Effector CD8-positive, alpha-beta T cell (primary cell): ENCODE measurements at regions not wholly inside any gene's neighbourhood (a gene's known extent, or its start where the extent isn't known, plus 50 kb on each side); places are given as distances from the start of the nearest gene placed in this dataset.
"Not testable (repeated sequence)": the region's sequence is repeated elsewhere in the genome, so short reads cannot be mapped to it uniquely, and the experiment has no call there.

Experiments
- DNase-seq: peaks from one replicate; lab custom pipeline; 2025; lab: John Stamatoyannopoulos, UW

DNA sequence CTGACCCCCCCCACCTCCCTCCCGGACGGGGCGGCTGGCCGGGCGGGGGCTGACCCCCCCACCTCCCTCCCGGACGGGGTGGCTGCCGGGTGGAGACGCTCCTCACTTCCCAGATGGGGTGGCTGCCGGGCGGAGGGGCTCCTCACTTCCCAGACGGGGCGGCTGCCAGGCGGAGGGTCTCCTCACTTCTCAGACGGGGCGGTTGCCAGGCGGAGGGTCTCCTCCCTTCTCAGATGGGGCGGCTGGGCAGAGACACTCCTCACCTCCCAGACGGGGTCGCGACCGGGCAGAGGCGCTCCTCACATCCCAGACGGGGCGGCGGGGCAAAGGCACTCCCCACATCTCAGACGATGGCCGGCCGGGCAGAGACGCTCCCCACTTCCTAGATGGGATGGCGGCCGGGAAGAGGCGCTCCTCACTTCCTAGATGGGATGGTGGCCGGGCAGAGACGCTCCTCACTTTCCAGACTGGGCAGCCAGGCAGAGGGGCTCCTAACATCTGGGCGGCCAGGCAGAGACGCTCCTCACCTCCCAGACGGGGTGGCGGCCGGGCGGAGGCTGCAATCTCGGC, 597.6 kb downstream of the ZEB2 start:
- DNase-seq = not testable (repeated sequence)

- DNase-seq = no peak
These were observed 601.4 kb downstream of the ZEB2 start for GRCh38 chr2:143918465-143918989.

GRCh38 chr2:143916781-143917180, 603.1 kb downstream of the ZEB2 start:
- no peak for DNase-seq

DNA sequence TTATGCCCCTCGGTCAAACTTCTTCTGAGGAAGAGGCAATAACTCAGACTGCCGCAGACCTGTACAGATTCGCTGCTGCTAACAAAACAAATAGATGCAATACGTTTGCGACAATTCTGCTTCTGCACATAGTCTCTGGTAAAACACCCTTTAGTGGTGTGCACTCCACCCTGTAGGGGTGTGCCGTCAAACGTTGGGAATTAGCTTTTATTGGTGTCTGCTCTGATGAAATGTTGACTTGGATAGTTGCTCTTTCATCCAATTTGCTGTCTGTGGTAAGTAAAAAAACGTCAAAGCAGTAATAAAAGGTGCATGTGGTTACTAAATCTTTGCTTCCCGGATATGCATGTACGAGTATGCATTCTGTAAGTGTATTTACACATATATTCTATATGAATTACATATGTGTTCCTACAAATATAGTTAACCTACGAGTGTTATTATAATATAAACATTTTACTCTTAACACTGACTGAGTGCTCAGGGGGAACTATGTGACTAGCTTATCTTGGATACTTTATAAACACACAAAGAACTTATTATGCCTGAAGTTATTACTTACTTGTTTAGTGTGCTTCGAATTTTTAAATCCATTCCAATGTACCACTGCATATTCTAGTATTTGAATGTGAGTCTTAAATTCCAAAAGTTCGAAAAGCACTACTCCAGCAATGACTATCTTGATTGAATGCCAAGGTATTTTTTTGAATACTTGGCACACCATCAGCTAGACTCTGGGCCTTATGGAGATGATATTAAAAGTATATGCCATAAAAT, 610.2 kb downstream of the ZEB2 start:
- no peak for DNase-seq

DNA sequence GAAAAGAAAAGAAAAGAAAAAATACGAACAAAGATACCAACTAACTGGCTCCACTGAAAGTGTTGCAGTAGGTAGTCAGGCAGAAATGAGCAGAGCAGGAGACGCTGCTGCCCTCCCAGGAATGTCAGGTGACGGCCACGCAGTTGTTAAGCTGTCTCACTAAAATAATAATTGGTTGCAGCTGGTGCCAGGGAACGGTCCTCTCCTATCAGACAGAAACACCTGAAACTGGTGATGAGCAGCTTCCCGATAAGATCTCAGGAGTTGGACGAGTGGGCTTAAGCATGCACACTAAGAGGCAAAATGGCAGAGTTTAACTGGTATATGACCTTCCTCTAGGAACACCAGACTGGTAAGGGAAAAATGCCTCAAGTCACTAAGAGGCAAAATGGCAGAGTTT, 611.1 kb downstream of the ZEB2 start:
- no peak for DNase-seq

DNA sequence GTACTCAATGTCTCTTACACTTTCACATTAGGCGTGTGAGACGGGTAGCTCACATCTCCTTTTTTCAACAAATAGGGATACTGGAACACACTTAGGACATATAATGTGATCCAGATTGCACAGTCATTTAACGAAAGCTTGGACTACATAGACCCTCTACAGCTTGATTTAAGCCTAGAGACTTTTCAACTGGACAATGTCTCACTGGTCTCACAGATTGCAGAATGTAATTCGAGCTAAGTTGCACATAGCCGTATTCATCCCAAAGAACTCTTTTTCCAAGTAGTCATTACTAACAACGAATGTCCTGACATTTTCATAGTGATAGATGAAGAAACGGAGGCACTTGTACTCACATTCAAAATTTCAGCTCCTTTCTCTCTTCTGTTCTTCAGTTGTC, 612.1 kb downstream of the ZEB2 start:
- DNase-seq = no peak

DNA sequence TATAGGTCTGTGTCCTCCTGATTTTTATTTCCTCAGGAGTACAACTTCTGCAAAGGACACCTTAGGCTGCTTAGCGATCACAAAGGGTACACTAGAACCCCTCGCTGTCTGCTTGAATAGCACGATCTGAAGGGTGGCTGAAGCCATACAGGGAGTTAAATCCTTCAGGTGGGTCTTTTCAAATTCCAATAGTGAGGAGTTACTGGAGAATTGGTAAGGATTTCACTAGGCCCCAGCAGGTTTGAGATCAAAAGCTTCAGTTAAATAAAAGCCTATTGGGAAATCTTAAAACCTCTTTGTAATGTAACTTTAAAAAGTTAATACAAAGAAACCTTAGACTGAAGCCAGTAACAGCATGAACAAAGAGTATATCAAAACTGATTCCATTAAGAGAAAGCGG, 613.1 kb downstream of the ZEB2 start:
- no peak for DNase-seq

DNA sequence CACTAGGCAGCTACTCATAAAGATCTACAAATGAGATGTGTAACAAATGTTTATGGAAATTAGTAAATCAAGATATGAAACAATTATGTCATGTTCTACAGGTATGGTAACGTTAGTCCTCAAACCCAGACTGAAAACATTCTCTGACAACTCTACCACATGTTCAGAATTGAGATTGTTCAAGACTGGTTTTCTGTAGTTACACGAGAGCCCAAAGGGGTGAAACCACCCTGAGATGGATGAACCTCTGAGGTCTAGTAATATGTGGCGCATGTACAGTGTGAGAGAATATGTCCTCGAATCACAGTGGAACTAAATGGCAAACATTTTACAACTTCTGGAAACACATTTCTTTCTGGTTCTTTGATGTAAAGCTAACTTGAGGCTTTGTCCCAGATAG, 614.3 kb downstream of the ZEB2 start:
- DNase-seq = no peak

- DNase-seq = no peak
These were observed 616.6 kb downstream of the ZEB2 start for GRCh38 chr2:143903172-143903856.

- no peak for DNase-seq
These were observed 618.6 kb downstream of the ZEB2 start for GRCh38 chr2:143901185-143901842.

GRCh38 chr2:143899987-143900386, 619.9 kb downstream of the ZEB2 start:
- DNase-seq = no peak

DNA sequence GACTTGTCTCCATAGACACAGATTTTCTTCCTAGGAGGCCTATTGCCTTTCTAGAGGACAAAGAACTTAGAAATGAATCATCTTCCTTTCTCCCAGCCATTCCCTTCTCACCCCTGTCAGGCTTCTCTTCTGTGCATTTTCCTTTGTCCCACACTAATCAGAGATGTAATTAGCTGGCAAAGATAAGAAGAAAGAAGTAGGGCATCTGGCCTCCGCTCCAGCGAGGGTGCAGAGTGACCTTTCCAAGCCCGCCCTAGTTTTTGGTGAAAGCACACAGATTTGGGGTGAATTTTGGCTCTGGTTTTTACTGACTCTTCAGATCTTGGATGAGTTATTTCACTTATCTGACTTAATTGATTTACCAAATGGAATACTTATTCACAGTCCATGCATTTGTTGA, 626.5 kb downstream of the ZEB2 start:
- no peak for DNase-seq

DNA sequence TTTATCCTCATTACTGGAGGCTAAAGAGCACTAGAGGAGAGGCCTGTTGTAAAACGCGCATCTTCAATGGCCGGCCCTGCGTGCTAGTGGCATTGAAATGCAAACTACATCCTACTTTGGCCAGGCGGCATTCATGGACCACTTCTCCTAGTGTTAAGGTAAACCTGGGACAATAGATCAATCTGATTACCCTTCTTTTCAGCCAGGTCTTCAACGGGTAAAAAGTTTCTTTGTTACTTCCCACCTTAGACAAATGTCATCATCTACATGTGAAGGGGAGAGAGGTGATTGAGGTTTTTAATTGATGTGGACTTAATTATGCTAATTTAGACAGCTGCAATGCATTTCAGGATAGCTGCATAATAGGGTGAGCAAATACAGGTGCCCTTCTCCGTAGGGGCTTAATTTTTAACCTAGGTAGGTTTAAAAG, 628.0 kb downstream of the ZEB2 start:
- no peak for DNase-seq

- DNase-seq = no peak
These were observed 629.1 kb downstream of the ZEB2 start for GRCh38 chr2:143890798-143891197.

GRCh38 chr2:143889216-143889615, 630.7 kb downstream of the ZEB2 start:
- DNase-seq = no peak

DNA sequence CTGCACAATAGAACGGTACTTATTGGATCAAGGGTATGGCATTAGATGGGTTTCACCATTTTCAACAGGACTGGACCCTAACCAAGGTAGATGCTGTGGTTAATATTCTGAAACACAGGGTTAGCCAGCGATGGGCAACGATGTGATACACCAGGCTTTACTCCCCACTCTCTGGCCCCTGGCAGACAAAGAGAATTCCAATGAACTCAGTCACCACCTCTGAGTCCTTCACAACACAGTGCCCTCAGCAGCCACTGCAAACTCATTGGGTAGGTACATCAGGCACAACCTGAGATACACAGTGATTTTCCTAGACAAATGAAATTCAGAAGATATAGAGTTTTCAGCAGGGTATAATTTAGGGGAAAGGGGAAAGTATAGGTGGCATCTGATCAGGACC, 634.5 kb downstream of the ZEB2 start:
- DNase-seq = no peak

DNA sequence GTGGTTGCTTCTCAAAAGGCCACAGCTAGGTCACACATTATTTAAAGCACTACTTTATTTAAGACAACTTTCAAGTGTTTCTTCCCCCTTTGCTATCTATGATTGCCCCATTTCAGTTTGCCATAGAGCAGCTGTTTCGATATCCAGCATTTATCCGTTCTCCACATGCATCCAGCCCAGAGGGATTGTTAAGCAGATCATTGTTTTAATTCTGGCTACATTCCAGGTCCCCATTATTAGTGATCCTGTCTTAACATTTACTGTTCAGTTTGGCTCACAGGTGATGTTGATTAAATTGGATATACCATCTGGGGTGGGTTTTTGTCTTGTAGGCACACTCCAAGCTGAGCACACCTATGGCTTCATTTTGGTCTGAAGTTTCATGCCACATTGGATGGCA, 638.7 kb downstream of the ZEB2 start:
- no peak for DNase-seq

DNA sequence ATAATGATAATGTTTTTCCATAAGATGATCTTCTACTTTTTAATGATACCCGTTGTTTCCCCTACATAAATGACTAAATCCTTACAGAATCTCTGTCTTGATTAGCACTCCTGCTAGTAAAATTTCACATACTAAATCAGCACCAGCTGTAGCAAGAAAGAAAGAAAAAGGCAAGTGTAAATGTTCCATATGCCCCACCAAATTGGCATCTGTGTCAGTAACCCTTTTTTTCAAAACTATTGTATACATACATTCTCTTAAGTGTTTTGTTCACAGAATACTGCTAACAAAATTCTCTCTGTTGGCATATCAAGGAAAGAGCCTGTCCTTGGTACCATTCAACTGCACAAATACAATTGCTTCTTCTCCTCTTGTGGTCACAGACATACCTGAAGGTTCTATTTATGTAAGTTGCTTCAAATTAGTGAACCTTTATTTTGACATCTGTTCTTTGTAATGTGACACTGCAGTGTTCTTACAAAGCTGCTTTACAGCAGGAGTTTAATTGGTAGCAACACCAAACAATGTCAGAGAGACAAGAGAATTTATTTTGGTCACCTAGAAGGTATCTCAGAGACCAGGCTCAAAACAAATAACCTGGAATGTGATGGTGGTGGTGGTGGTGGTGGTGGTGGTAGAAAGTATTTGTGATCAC, 641.9 kb downstream of the ZEB2 start:
- DNase-seq = no peak

DNA sequence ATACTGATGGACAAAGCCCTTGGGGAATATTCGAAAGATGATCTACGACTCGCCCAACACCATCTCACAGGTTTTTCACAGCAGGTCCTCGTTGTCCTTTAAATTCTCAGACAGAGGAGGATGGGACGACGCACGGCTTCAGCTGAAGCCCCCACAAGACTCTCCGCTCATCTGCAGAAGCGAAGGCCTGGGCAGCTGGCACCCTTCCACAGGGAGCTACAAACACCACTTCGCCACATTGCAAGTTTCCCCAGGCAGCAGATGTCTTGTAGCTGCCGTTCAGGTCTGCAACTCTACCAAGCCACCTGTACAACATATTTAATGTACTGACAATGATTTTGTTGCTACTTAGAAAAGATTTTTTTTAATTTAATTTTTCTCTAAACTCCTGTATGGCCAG, 642.9 kb downstream of the ZEB2 start:
- no peak for DNase-seq

GRCh38 chr2:143875295-143876233, 644.4 kb downstream of the ZEB2 start:
- no peak for DNase-seq

DNA sequence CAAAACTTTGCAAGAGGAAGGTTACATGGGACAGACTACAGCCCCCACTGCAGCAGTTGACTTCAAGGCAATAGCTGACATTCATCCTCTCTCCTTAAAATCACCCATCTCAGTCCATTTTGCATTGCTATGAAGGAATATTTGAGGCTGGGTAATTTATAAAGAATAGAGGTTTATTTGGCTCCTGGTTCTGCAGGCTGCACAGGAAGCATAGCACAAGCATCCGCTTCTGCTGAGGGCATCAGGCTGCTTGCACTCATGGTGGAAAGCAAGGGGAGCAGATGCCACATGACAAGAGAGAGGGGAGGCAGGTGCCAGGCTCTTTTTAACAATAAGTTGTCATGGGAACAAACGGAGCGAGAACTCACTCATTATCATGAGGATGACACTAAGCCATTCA, 646.0 kb downstream of the ZEB2 start:
- DNase-seq = no peak
